ENCODE measurements at regions not wholly inside any gene's neighbourhood (a gene's known extent, or its start where the extent isn't known, plus 50 kb on each side); places are given as distances from the start of the nearest gene placed in this dataset.

DNA sequence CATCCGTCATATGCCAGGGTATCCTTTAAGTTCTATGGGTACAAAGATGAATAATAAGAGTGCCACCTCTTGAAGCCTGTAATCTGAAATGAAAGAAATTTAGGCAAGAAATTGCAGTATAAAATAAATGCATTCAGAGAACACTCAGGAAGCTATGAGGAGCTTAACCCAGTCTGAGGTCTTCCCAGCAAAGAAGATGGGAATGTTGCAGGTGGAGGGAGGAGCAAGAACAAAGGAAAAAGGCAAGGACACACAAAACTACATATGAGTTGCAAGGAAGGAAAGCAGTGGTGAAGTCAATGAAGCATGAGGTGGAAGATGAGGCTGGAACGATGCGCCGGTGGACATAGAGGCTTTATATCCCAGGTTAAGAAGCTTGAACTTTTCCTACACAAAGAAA, 67.0 kb upstream of the DST start:
- H3K4me3 ChIP-seq (replicated peaks in 1 of 2; ENCODE audit: low read depth in 2 of 2, low read length in 2 of 2), result no peak overlapping the region
- DNase-seq (ENCODE audit: low read depth in 2 of 2), result no peak
- TF ChIP-seq, protein P1, sequence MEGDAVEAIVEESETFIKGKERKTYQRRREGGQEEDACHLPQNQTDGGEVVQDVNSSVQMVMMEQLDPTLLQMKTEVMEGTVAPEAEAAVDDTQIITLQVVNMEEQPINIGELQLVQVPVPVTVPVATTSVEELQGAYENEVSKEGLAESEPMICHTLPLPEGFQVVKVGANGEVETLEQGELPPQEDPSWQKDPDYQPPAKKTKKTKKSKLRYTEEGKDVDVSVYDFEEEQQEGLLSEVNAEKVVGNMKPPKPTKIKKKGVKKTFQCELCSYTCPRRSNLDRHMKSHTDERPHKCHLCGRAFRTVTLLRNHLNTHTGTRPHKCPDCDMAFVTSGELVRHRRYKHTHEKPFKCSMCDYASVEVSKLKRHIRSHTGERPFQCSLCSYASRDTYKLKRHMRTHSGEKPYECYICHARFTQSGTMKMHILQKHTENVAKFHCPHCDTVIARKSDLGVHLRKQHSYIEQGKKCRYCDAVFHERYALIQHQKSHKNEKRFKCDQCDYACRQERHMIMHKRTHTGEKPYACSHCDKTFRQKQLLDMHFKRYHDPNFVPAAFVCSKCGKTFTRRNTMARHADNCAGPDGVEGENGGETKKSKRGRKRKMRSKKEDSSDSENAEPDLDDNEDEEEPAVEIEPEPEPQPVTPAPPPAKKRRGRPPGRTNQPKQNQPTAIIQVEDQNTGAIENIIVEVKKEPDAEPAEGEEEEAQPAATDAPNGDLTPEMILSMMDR (IDR thresholded peaks at IDR 0.05; ENCODE audit: low read depth, low read length), result no peak

GRCh38 chr6:56708810-56709597, 66.3 kb upstream of the DST start:
- TF ChIP-seq, protein P1 (IDR thresholded peaks at IDR 0.05; ENCODE audit: low read depth, low read length), result peak; percentile 53
- H3K4me3 ChIP-seq (replicated peaks in 1 of 2; ENCODE audit: low read depth in 2 of 2, low read length in 2 of 2), result peak overlapping the region in 1 of 2 donors; percentile 18
- DNase-seq (ENCODE audit: low read depth in 2 of 2), result peak; percentile 85 to 91

- DNase-seq (ENCODE audit: low read depth in 2 of 2), result no peak
- no peak overlapping the region for H3K4me3 ChIP-seq (replicated peaks in 1 of 2; ENCODE audit: low read depth in 2 of 2, low read length in 2 of 2)
- TF ChIP-seq, protein P1 (IDR thresholded peaks at IDR 0.05; ENCODE audit: low read depth, low read length), result no peak
These were observed 64.5 kb upstream of the DST start for GRCh38 chr6:56706981-56707726.

- peak; percentile 63 to 65 for DNase-seq (ENCODE audit: low read depth in 2 of 2)
- TF ChIP-seq, protein P1 (IDR thresholded peaks at IDR 0.05; ENCODE audit: low read depth, low read length), result peak; percentile 33
- no peak overlapping the region for H3K4me3 ChIP-seq (replicated peaks in 1 of 2; ENCODE audit: low read depth in 2 of 2, low read length in 2 of 2)
These were observed 56.5 kb upstream of the DST start for GRCh38 chr6:56699066-56699654.

DNA sequence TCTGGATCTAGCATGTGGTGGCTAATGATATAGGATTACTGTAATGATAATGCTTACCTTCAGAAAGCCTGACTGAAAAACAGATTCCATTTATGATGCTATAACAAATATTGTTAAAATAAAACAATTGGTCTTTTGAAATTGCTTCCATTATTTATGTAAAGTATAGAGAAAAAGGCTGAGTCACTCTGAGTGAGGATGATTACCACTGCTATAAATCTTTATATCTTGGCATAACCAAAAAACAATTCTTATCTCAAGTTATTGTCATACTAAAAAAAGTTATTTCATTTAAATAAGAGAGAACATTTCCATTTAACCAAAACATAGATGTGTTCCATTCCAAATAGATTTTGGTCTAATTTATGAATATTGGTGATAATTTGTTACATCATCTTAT, 53.0 kb upstream of the DST start:
- no peak overlapping the region for H3K4me3 ChIP-seq (replicated peaks in 1 of 2; ENCODE audit: low read depth in 2 of 2, low read length in 2 of 2)
- TF ChIP-seq, protein P1 (IDR thresholded peaks at IDR 0.05; ENCODE audit: low read depth, low read length), result no peak
- DNase-seq (ENCODE audit: low read depth in 2 of 2), result peak in 1 of 2 donors; percentile 46

DNA sequence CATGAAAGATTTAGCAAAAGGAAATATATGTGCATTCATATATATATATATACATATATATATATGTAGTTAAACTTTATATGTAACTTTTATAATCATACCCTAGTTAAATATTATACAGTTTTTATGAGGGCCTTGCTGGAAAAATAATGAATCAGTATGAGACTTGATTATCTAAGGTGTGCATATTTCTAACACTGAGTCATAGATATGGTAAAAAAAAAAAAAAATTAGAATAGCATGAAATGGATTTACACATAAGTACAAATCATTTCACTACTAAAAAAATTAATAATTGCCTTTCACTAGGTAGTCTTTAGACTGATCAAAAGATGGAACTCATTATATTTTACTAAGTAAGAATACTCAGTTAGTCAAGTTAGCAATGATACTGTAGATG, 51.3 kb upstream of the DST start:
- H3K4me3 ChIP-seq (replicated peaks in 1 of 2; ENCODE audit: low read depth in 2 of 2, low read length in 2 of 2), result no peak overlapping the region
- TF ChIP-seq, protein P1 (IDR thresholded peaks at IDR 0.05; ENCODE audit: low read depth, low read length), result no peak
- DNase-seq (ENCODE audit: low read depth in 2 of 2), result no peak
